GM18507 (cell line): ENCODE measurements at regions not wholly inside any gene's neighbourhood (a gene's known extent, or its start where the extent isn't known, plus 50 kb on each side); places are given as distances from the start of the nearest gene placed in this dataset.
"Not testable (repeated sequence)": the region's sequence is repeated elsewhere in the genome, so short reads cannot be mapped to it uniquely, and the experiment has no call there.

Experiments used
- DNase-seq: peaks from one replicate; pipeline ENCODE4 v3.0.0; 2011; ENCODE audit warnings: low read depth; ENCODE audit not compliant: insufficient read length; ENCODE audit errors: extremely low spot score
- FAIRE-seq: peaks from 2 replicates; lab custom pipeline; 2011; peaks lifted over from hg19 to GRCh38; lab: Jason Lieb, UNC

GRCh38 chr14:89665300-89666081 is 248.5 kb upstream of the FOXN3 start:
- DNase-seq, FAIRE-seq: not testable (repeated sequence)

DNA sequence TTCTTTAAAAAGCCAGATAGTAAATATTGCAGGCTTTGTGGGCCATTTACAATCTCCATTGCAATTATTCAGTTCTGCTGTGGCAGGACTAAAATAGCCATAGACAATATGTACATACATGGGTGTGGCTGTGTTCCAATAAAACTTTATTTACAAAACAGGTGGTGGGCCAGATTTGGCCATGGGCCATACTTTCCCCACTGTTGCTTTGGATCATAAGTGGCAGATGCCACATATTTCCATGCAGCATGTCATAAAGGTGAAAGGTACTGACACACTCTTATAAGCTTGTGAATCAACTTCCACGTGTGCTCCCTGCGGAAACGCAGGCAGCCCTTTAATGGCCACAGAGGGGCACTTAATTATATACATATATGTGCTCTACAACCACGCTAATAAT is 244.4 kb upstream of the FOXN3 start:
- DNase-seq (no peak), FAIRE-seq (no peak)

DNA sequence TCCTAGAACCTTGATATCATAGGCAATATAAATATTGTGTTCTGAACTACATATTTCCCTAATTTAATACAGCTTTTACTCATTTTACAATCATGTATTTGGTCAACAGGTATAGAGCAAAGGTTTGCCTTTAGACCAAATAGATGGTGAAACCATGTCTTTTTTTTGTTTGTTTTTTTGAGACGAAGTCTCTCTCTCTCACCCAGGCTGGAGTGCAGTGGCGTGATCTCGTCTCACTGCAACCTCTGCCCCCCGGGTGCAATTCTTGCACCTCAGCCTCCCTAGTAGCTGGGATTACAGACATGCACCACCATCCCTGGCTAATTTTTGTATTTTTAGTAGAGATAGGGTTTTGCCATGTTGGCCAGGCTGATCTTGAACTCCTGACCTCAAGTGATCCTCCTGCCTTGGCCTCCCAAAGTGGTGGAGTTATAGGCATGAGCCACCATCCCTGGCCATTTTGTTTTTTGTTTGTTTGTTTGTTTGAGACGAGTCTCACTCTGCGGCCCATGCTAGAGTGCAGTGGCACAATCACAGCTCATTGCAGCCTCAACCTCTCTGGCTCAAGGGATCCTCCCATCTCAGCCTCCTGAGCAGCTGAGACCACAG is 243.7 kb upstream of the FOXN3 start:
- DNase-seq, FAIRE-seq: not testable (repeated sequence)

DNA sequence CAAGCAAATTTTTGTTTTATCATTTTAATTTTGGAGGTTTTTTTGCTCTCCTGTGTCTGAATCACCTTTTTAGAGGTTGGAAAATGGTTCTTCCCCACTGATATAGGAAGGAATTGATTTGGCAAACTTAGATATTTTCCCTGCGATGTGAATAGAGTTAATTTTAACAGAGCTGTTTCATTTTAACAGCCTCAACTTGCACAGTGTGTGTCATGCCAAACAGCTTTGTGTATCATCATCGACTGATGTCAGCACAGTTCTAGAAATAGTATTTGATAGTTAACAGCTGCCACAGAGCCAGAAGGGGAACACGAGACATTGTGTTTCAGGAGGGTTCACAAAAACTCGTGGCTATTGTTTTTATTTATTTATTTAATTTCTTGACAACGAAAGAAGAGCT is 243.1 kb upstream of the FOXN3 start:
- FAIRE-seq, result no peak
- no peak for DNase-seq

DNA sequence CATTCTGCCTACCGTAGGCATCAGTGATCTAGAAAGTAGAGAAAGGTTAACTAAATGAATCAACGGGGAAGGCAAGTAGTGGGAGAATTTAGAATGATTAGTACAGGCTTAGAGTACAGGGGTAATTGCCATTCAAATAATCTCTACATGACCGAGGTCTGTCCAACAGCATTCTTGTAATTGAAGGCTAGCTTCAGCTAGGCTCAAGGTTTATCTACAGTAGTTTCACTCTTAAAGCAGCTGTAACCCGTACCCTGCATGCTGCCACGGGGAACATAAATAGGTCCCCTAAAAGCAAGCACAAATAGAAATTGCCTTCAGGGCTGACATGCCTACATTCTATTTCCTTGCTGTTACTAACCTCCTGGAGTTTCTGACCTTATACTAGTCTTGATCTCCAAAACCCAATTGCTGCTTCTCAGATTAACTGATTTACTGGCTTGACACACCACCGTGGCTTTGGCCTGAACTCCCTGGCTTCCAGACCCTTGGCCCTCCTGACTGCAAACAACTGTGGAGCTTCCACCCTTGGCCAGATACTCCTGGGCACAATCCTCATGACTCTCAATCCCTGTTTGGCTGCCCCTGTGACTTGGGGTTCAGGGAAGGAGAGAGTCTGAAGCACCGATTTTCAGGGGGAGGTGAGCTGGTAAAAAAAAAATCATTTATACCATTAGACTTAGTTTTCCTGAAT is 242.1 kb upstream of the FOXN3 start:
- FAIRE-seq (no peak), DNase-seq (no peak)

GRCh38 chr14:89657014-89657413 is 240.0 kb upstream of the FOXN3 start:
- DNase-seq, result no peak

GRCh38 chr14:89654998-89655397 is 238.0 kb upstream of the FOXN3 start:
- FAIRE-seq, result no peak

More at GRCh38 chr14:89657014-89657413, 240.0 kb upstream of the FOXN3 start:
- no peak for FAIRE-seq

GRCh38 chr14:89652352-89652751 is 235.3 kb upstream of the FOXN3 start:
- DNase-seq (no peak), FAIRE-seq (no peak)

More at GRCh38 chr14:89654998-89655397, 238.0 kb upstream of the FOXN3 start:
- DNase-seq, result no peak

DNA sequence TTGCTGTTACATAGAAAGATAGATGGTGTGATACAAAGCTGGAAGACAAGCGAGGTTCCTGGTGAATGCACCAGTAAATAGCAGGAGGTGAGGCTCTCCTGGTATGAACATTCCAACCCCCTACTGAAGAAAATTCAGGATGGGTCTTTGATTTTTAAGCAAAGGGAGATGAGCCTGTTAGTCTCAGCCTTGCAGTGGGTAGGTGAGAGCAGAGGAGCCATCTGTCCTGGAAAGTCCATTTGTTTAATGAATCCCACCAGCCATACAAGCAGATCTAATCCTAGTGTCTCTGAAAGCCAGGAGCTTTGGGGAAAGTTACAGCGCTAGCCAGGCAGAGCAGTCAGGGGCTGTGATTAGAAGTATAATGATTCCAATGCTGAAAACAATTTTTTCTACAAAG is 234.8 kb upstream of the FOXN3 start:
- no peak for DNase-seq
- FAIRE-seq, result no peak

DNA sequence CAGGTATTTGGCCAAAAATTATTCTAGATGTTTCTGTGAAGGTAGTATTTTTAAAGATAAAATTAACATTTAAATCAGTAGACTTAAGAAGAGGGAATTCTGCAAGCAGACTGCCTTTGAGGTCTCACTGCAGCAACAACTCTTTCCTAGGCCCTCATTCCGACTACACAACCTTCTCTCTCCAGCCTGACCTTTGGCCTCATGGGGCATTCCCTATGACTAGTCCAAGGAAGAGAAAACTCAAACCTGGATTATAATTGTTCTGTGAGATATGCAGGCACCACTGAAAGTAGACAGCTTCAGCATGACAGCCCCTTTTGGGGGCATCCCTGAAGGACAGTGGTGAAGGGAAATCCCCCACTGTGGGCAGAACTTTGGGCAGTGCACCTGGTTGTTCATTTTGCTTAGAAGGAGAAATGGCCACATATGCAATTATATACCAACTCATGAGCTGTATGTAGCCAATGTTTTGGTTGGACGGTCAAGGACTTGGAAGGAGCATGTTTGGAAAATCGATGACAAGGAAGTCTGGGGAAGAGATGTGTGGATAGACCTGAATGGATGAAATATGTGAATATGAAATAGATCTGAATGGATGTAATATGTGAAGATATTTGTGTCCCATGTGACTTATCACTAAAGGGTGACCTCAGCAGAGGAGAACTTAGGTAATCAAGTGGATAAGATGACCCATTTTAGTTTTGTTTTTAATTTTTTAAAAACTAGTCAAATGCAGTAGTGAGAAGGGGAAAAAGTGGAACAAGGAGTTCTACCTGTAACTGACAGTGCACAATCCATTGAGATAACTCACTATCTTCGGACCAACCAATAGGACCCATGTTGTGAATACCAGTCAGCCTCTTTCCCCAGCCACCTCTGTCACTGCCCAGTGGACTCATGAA is 233.3 kb upstream of the FOXN3 start:
- peak; percentile 33 for FAIRE-seq
- DNase-seq, result no peak

DNA sequence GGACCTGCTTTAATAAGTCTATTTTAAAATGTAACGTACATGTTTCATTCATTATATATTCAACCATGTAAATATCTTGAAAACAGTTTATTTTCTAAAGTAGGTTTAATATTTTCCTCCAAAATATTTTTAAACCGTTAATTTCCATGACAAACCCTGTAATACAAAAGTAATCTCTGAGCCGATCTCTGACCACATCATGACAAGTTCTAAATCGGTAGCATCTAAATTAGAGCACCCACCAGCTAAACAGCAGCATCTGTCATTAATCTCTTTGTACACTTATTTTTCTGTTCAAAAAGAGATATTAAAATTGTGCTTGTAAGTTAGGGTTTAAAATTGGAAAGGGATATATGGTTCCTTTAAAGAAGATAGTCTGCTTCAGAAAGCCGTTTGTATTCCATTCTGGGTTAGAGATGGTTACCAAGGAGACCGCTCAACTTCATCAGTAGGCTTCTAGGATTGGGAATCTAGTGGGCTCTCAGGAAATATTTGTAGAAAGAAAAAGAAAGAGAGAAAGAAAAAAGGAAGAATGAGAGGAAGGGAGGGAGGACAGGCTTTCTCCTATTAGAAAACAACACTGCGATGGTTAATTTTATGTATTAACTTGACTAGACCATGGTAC is 232.5 kb upstream of the FOXN3 start:
- no peak for FAIRE-seq
- DNase-seq, result no peak

- no peak for FAIRE-seq
These were observed 231.9 kb upstream of the FOXN3 start for GRCh38 chr14:89648924-89649323.

DNA sequence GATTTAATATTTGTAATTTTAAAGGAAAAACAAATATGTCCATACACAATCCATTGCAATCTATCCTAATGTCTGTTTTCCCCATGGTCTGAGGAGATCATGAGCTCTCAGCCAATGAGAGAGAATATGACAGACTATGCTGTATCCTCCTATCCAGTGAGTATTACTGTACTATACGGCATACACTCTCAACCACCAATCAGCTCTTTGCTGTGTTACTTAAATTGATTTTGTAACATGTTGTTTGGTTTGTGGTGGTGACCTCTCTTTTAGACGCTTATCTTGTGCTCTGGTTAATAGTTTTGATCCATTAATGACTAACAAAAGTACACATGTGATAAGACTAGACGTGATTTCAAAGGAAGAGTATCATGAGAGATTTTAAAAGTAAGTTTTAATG is 231.5 kb upstream of the FOXN3 start:
- no peak for FAIRE-seq
- no peak for DNase-seq

More at GRCh38 chr14:89648924-89649323, 231.9 kb upstream of the FOXN3 start:
- DNase-seq, result no peak

- no peak for DNase-seq
These were observed 229.9 kb upstream of the FOXN3 start for GRCh38 chr14:89646971-89647370.

DNA sequence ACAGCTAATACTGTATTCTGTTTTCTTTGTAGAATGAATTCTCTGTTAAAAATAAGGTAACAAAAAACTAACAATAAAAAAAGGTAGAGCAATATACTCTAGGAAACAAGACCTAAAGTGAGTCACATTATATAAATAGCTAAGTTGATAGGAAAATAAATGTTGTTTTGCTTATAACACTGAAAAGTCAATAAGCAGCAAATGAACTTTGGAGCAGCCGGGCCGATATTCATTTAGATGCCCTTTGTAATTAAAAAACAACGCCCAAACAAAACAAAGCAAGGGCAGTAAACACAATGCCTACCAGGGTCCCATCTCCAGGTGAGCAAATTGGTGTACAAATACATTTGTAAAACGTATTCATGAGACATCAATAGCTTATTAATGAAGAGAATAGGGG is 227.6 kb upstream of the FOXN3 start:
- FAIRE-seq, result no peak
- DNase-seq, result no peak

More at GRCh38 chr14:89646971-89647370, 229.9 kb upstream of the FOXN3 start:
- peak; percentile 65 for FAIRE-seq

DNA sequence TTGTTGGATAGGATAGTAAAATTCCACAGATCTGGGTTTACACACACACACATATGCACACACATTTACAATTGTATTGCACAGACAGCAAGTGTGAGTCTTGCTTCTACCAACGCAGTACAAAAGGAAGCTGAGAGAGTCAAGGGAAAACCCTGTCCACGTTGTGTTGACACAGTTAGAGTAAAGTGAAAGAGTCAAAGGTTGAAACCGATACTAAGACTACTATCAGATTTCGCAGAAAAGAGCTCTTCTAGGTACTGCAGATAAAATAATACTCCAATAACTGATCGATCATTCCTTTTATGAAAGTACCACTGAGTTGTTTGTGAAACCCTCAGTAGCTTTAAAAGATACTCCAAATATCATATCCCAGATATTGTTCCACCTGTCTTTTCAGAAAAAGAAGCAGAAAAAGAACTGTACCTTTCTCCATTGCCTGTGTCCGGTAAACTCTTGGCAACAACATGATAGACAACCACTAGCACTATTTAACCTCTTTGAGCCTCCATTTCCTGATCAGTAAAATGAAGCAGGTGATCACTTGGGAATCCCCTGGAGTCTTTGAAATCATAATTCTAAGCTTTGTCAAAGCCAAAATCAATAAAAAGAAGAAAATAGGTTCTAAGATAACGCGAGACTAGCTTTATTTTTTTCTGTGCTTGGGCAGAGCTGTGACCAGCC is 224.6 kb upstream of the FOXN3 start:
- DNase-seq, result no peak
- peak; percentile 98 for FAIRE-seq

- DNase-seq, result no peak
- FAIRE-seq, result no peak
These were observed 223.1 kb upstream of the FOXN3 start for GRCh38 chr14:89640141-89640540.

GRCh38 chr14:89639687-89640086 is 222.7 kb upstream of the FOXN3 start:
- FAIRE-seq (no peak), DNase-seq (no peak)

- FAIRE-seq (no peak), DNase-seq (no peak)
These were observed 221.9 kb upstream of the FOXN3 start for GRCh38 chr14:89638891-89639290.
